Loucy (cell line): ENCODE measurements at regions not wholly inside any gene's neighbourhood (a gene's known extent, or its start where the extent isn't known, plus 50 kb on each side); places are given as distances from the start of the nearest gene placed in this dataset.

Source experiments
- CTCF ChIP-seq: fragments of 200-600 bp; sonication (generic); conservative IDR thresholded peaks from 2 replicates; pipeline ENCODE4 v1.5.1; 2014; ENCODE audit warnings: mild to moderate bottlenecking, antibody characterized with exemption, low read length
- EZH2phosphoT487 ChIP-seq: fragments of 200-600 bp; IDR thresholded peaks from 2 replicates; pipeline ENCODE4 v1.6.1; 2018; ENCODE audit warnings: antibody characterized with exemption, mild to moderate bottlenecking, moderate library complexity, borderline replicate concordance

GRCh38 chrX:45740291-45740690 is 539.6 kb upstream of the DIPK2B start:
- TF ChIP-seq CTCF (no peak), EZH2phosphoT487 (no peak)
